GM12878 (cell line): ENCODE measurements at regions not wholly inside any gene's neighbourhood (a gene's known extent, or its start where the extent isn't known, plus 50 kb on each side); places are given as distances from the start of the nearest gene placed in this dataset.

Experiments used
- ATAC-seq: fragments of 200-7000 bp; cut with Tn5 transposase; 3 replicates; pipeline ENCODE4 v1.9.1; 2020; ENCODE audit warnings: mild to moderate bottlenecking, moderate library complexity
- BruUV-seq: library from RNA; stranded (reverse); fragments of 400-500 nt; replicated peaks from 2 replicates; lab custom pipeline; 2021; lab: Mats Ljungman, UMichigan
- CTCF ChIA-PET: fragments of 300-600 bp; sonication (Branson Sonifier 250); formaldehyde crosslinking; extraction: SDS; loops from one replicate; lab custom pipeline; 2021; ENCODE audit warnings: inconsistent platforms; lab: Yijun Ruan, JAX
- POLR2A ChIA-PET: fragments of 350-600 bp; formaldehyde crosslinking; extraction: SDS; loops from one replicate; lab custom pipeline; 2021; ENCODE audit warnings: inconsistent platforms; lab: Charles Lee
- RAD21 ChIA-PET: fragments of 300-600 bp; sonication (Branson Sonifier 250); formaldehyde crosslinking; loops from one replicate; lab custom pipeline; 2023; ENCODE audit warnings: antibody characterized with exemption; ENCODE audit not compliant: unreplicated experiment; lab: Charles Lee
- SMC1A ChIA-PET: fragments of 300-600 bp; sonication (Branson Sonifier 250); formaldehyde crosslinking; loops from one replicate; lab custom pipeline; 2023; ENCODE audit not compliant: unreplicated experiment, uncharacterized antibody; lab: Charles Lee
- DNase-seq: peaks from one replicate; pipeline ENCODE4 v3.0.0-alpha.2; 2011; ENCODE audit warnings: low read depth, low spot score
- FAIRE-seq: peaks from 3 replicates; lab custom pipeline; 2011; peaks lifted over from hg19 to GRCh38; lab: Jason Lieb, UNC
- H2AFZ ChIP-seq: 2 replicates; pipeline ENCODE4 v1.6.0; 2011; ENCODE audit warnings: low read depth, low read length, control low read depth; ENCODE audit not compliant: control insufficient read depth
- H3K27ac ChIP-seq: 2 replicates; pipeline ENCODE4 v1.5.1; 2011; ENCODE audit warnings: control low read depth; ENCODE audit not compliant: control insufficient read depth, insufficient read depth
- H3K27me3 ChIP-seq, 2 experiments: replicated peaks in 1 of 2; 2 replicates each; pipeline versions ENCODE4 v1.6.0 to v1.6.1; 2011; ENCODE audit warnings: low read length in 1 of 2; ENCODE audit not compliant: control insufficient read depth in 2 of 2, insufficient read depth in 2 of 2
- H3K36me3 ChIP-seq, 2 experiments: 2 replicates each; pipeline ENCODE4 v1.5.1; 2011; ENCODE audit warnings: low read length in 1 of 2; ENCODE audit not compliant: control insufficient read depth in 2 of 2, insufficient read depth in 2 of 2
- H3K4me1 ChIP-seq: 2 replicates; pipeline ENCODE4 v1.6.1; 2011; ENCODE audit warnings: mild to moderate bottlenecking, low read length, moderate library complexity, mixed read lengths; ENCODE audit not compliant: control insufficient read depth, insufficient read depth
- H3K4me2 ChIP-seq: 2 replicates; pipeline ENCODE4 v1.6.0; 2011; ENCODE audit warnings: control low read depth; ENCODE audit not compliant: control insufficient read depth, insufficient read depth
- H3K4me3 ChIP-seq: fragments of 200-600 bp; sonication (generic); 2 replicates; pipeline ENCODE4 v1.5.1; 2016
- H3K79me2 ChIP-seq: 2 replicates; pipeline ENCODE4 v1.6.0; 2011; ENCODE audit warnings: low read length; ENCODE audit not compliant: control insufficient read depth, insufficient read depth
- H3K9ac ChIP-seq: 2 replicates; pipeline ENCODE4 v1.8.0; 2011; ENCODE audit warnings: low read length, control low read depth, mixed read lengths; ENCODE audit not compliant: control insufficient read depth, insufficient read depth
- H3K9me3 ChIP-seq: replicated peaks from 3 replicates; pipeline ENCODE4 v1.5.1; 2011; ENCODE audit warnings: mild to moderate bottlenecking, low read length; ENCODE audit not compliant: control insufficient read depth, insufficient read depth
- H4K20me1 ChIP-seq: 2 replicates; pipeline ENCODE4 v1.6.0; 2011; ENCODE audit not compliant: control insufficient read depth, insufficient read depth
- ATF7 ChIP-seq: fragments of 450-650 bp; IDR thresholded peaks from 2 replicates; pipeline ENCODE4 v1.6.1; 2016; ENCODE audit warnings: low read depth, mild to moderate bottlenecking
- BMI1 ChIP-seq: fragments of 450-650 bp; IDR thresholded peaks from 2 replicates; pipeline ENCODE4 v1.6.1; 2016; ENCODE audit warnings: mild to moderate bottlenecking, moderate library complexity, borderline replicate concordance
- FOS ChIP-seq: IDR thresholded peaks from 3 replicates; pipeline ENCODE4 v1.6.1; 2011; ENCODE audit warnings: borderline replicate concordance; ENCODE audit not compliant: insufficient read length; ENCODE audit errors: extremely low read depth
- HCFC1 ChIP-seq: fragments of 150-350 bp; IDR thresholded peaks from 2 replicates; pipeline ENCODE4 v1.6.1; 2014; ENCODE audit warnings: low read length
- MTA3 ChIP-seq: IDR thresholded peaks from 2 replicates; pipeline ENCODE4 v1.6.1; 2012; ENCODE audit warnings: low read length, inconsistent platforms, borderline replicate concordance
- NFYA ChIP-seq: IDR thresholded peaks from 2 replicates; pipeline ENCODE4 v1.6.1; 2011; ENCODE audit warnings: low read depth, mild to moderate bottlenecking, low read length, improper control_type of control experiment, borderline replicate concordance
- SIN3A ChIP-seq: IDR thresholded peaks from 2 replicates; pipeline ENCODE4 v1.6.1; 2012; ENCODE audit warnings: low read depth, low read length, improper control_type of control experiment
- USF2 ChIP-seq: IDR thresholded peaks from 2 replicates; pipeline ENCODE4 v1.6.1; 2011; ENCODE audit warnings: low read depth, low read length, improper control_type of control experiment, borderline replicate concordance
- in situ Hi-C: fragments of 300-500 bp; cut with MboI; formaldehyde crosslinking; loops from 9 replicates; pipeline ENCODE4 v1.14.3; 2018; ENCODE audit warnings: mixed read lengths
- intact Hi-C: fragments of 100-400 bp; cut with micrococcal nuclease; formaldehyde crosslinking; loops from one replicate; pipeline ENCODE4 v1.14.2; 2022; ENCODE audit not compliant: unreplicated experiment
- TF ChIP-seq, protein P1 (sequence below): fragments of 450-650 bp; formaldehyde crosslinking; IDR thresholded peaks from 2 replicates; pipeline ENCODE4 v1.4.0; 2022; ENCODE audit warnings: mild to moderate bottlenecking, moderate library complexity

- no peaks in the 10 kb centered on the region for H3K9me3 ChIP-seq
- SMC1A ChIA-PET = no interaction called here
- no peak overlapping the region for H2AFZ ChIP-seq
- H3K4me3 ChIP-seq = no peak overlapping the region
- in situ Hi-C loops (no loop called here), intact Hi-C loops (no loop called here)
- CTCF ChIA-PET = no interaction called here
- H3K36me3 ChIP-seq = no peaks in the 10 kb centered on the region
- ATAC-seq (no peak), DNase-seq (no peak), FAIRE-seq (no peak)
- H3K79me2 ChIP-seq = no peaks in the 10 kb centered on the region
- POLR2A ChIA-PET = no interaction called here
- no peaks in the 10 kb centered on the region for H3K27me3 ChIP-seq
- RAD21 ChIA-PET = no interaction called here
- no peak overlapping the region for H3K9ac ChIP-seq
- H4K20me1 ChIP-seq = no peaks in the 10 kb centered on the region
- no peak for TF ChIP-seq FOS
- no peak for TF ChIP-seq SIN3A
- TF ChIP-seq HCFC1 = no peak
- TF ChIP-seq ATF7 = no peak
- TF ChIP-seq BMI1 = no peak
- no peak for TF ChIP-seq USF2
- no peak for TF ChIP-seq NFYA
- TF ChIP-seq, protein P1, sequence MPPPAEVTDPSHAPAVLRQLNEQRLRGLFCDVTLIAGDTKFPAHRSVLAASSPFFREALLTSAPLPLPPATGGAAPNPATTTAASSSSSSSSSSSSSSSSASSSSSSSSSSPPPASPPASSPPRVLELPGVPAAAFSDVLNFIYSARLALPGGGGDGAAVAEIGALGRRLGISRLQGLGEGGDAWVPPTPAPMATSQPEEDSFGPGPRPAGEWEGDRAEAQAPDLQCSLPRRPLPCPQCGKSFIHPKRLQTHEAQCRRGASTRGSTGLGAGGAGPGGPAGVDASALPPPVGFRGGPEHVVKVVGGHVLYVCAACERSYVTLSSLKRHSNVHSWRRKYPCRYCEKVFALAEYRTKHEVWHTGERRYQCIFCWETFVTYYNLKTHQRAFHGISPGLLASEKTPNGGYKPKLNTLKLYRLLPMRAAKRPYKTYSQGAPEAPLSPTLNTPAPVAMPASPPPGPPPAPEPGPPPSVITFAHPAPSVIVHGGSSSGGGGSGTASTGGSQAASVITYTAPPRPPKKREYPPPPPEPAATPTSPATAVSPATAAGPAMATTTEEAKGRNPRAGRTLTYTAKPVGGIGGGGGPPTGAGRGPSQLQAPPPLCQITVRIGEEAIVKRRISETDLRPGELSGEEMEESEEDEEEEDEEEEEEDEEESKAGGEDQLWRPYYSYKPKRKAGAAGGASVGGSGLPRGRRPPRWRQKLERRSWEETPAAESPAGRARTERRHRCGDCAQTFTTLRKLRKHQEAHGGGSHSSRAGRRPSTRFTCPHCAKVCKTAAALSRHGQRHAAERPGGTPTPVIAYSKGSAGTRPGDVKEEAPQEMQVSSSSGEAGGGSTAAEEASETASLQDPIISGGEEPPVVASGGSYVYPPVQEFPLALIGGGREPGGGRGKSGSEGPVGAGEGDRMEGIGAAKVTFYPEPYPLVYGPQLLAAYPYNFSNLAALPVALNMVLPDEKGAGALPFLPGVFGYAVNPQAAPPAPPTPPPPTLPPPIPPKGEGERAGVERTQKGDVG (CRISPR knock-in tag) = no peak
- TF ChIP-seq MTA3 = no peak
- BruUV-seq = no TSS peak
- H3K4me1 ChIP-seq = no peaks in the 10 kb centered on the region
- H3K4me2 ChIP-seq = no peak overlapping the region
- no peak overlapping the region for H3K27ac ChIP-seq
Observed at GRCh38 chr14:82403987-82404386, 870.3 kb upstream of the SEL1L start.
